ENCODE measurements at regions not wholly inside any gene's neighbourhood (a gene's known extent, or its start where the extent isn't known, plus 50 kb on each side); places are given as distances from the start of the nearest gene placed in this dataset.
"Not testable (repeated sequence)": the region's sequence is repeated elsewhere in the genome, so short reads cannot be mapped to it uniquely, and the experiment has no call there.

DNA sequence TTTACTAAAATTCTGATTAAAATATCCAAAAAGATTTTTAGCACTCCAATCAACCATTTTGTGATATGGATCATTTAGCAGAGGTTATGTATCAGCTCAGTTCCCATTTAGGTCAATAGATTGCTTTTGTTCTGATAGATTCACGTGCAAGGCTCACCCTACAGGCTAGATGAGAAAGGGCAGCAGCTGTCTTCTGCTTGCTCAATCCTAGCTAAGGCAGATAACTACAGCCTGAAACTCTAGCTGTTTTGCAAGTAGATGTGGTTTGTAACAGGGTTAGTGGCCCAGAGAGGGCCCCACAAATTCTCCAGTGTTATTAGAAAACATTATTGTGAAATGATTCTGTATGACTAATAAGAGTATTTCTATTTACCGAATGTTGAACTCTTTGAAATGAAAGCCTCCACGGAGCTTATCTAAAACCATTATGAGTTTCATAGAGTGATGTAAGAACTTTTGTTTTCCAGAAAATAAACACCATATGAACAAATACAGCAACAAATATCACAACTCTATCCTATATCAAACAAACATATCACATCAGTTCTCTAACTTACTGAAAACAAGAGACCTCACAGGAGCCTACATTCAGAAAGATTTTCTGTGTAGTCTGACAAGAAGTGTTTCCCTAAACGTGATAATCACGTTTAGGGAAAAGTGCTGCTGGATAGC, 841.9 kb upstream of the ACO1 start:
- no peak for DNase-seq (ENCODE audit: low read depth in 1 of 2, low spot score in 1 of 2)

DNA sequence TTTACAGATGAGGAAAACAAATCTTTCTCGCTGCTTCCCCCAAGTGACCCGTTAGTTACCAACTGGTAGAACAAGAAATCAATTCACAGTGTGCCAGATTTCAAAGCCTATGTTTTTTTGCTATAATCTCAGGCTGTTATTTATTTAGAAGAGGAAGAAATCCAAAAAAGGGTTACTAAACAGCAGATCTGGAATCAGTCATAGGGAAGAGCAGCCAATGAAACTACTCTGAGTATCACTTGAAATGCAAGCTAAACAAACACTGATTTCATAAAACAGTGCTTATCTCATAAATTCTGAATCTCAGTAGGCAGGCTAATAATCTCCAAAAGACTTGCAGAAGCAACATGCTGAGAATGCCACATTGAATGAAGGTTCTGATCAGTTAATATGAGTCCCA, 829.5 kb upstream of the ACO1 start:
- no peak for DNase-seq (ENCODE audit: low read depth in 1 of 2, low spot score in 1 of 2)

DNA sequence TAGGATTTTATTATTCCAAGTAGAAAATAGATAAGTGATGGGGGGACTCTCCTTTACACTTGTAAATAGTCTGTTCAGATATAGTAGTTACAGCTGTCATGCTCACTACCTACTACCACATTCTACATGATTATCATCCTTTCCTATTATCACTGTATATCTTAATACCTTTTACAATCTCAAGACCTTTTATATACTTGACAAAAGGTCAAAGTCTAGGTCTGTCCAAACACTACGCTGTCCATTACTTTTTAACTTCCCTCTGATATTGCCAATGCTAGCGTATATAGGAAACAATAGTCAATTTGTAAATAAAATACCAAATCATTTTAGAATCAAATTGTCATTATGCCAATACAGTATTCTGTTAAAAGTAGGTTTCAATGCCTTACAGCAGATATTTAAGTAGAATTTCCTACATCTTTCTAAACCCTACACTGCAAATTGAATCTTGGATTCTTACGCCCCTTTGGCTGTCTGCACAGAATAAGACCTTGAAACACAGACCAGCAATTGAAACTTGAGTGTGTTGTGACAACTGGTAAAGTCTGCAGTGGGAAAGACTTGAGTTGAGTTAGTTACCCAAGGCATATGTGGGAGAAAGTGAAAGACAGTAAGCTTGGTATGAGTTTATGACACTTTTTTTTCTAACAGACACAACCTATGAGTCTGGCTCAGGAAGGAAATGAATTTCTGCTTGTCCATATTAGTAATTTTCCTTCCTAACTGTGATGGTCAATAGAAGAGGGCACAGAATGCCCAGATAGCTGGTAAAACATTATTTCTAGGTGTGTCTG, 827.6 kb upstream of the ACO1 start:
- no peak for DNase-seq (ENCODE audit: low read depth in 1 of 2, low spot score in 1 of 2)

DNA sequence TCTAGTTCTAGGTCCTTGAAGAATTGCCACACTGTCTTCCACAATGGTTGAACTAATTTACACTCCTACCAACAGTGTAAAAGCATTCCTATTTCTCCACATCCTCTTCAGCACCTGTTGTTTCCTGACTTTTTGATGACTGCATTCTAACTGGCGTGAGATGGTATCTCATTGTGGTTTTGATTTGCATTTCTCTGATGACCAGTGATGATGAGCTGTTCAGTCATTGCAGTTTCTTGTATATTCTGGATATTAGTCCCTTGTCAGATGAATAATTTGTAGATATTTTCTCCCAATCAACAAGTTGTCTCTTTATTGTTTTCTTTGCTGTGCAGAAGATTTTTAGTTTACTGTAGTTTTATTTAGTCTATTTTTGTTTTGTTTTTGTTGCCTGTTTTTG, 812.3 kb upstream of the ACO1 start:
- DNase-seq (ENCODE audit: low read depth in 1 of 2, low spot score in 1 of 2): not testable (repeated sequence)

DNA sequence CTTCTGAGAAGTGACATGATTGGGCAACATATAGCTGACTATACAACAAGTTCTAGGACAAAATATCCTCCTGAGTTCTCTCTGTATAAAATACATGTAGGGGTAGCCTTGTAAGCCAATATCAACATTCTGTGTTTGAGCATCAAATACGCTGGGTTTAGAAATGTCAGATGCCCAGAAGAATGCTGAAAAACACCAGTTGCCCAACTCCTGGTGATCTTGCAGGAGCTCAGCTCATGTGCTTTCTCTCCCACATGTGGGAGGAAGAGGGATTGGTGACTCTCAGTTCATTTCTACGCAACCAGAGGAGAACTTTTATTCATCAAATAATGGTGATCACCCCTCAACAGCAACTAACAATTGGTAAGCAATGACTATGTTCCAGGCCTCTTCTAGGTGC, 810.9 kb upstream of the ACO1 start:
- DNase-seq (ENCODE audit: low read depth in 1 of 2, low spot score in 1 of 2): no peak

DNA sequence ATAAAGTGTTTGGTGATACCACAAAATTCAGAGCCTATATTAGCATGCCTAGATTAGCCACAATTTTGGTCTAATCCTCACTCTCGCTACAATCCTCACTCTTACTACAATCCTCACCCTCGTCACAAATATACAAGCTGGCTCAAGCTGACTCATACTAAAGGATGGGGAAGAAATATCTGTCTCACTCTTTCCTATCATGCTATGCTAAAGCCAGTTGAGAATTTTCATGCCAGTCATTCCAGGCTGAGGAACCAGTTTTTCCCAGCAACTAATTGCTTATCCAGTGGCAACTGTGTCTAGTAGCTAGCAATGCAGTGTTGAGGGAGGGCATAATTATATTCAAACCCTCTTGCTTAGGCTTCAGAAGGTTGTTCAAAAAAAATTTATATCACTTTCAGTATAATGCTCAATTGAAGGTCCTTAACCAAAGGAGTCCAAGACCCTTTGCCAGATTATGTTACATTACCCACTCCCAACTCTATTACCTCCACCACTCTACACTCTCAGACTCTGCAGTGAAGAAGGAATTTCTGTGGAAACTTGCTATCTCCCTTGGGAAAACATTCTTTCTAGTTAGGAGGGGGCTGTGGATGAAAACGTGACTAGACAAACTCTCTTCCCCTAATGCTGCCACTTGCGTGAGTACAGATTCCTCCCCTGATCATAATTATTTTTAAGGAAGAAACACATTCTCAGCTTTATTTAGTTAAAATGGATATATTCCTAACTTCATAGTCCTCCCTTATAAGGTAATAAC, 810.3 kb upstream of the ACO1 start:
- DNase-seq (ENCODE audit: low read depth in 1 of 2, low spot score in 1 of 2): no peak

DNA sequence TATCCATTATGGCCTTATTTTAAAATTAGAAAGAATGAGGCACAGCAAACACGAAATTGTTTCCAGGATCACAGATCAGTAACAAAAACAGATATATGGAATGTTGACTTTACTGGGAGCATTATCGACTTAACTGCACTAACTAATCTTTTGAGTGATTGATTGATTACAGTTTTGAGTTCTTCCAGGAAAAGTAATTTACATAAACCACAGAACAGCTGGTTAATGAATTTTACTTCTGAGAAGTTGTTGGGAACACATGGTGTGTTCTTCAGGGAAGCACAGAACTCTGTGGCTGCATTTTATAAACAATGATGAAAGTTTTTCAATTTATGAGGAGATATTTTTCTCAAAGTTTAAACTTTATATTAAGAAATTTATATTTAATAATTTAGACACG, 802.4 kb upstream of the ACO1 start:
- no peak for DNase-seq (ENCODE audit: low read depth in 1 of 2, low spot score in 1 of 2)

DNA sequence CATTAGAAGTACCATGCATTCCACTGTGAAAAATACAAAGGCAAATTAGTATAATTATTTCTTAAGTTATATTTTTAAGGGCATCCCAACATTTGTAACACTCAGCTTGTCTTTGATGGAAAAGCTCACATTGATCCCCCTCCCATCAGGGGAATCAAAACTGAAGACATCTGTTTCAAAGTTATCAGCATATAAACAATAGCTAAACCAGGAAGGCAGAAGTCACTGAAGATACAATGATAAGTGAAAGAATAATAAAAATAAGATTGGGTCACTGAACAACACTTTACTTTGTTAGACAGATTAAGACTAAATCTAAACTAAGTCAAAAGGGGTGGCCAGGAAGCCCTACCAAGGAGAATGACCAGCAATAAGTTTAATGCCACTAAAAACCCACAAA, 801.9 kb upstream of the ACO1 start:
- DNase-seq (ENCODE audit: low read depth in 1 of 2, low spot score in 1 of 2): no peak

DNA sequence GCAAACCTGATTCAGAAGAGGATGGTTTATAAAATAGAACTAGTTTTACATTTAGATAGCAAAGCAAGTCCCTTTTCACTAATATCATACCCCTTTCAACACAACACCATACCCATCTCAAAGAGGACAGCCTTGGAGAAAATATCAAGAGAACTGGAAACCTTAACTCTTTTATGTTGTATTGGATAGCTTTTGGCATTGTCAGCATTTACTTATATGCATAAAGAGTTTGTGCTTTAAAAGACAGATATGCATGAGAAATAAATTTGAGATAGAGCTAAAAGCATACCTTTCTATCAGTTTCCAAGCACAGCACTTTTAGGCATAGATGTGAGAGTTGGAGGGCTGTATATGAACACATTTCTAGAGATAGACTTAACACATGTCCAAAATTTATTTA, 799.3 kb upstream of the ACO1 start:
- no peak for DNase-seq (ENCODE audit: low read depth in 1 of 2, low spot score in 1 of 2)

DNA sequence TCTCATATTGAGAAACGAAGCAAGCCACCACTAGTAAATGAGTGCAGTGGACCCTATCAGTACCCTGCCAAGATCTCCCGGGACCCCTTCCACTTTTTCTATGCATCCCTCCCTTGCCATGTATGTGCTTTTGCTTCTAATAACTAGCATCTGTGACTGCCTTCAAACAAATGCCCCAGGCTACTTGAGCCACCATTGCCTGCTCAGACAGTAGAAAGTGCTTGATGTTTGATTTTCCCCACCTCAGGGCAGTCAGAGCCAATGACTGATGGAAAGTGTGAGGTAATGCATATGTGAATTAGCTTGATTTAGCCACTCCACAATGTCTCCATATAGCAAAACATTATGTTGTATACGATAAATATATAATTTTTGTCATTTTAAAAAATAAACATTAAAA, 797.3 kb upstream of the ACO1 start:
- no peak for DNase-seq (ENCODE audit: low read depth in 1 of 2, low spot score in 1 of 2)

DNA sequence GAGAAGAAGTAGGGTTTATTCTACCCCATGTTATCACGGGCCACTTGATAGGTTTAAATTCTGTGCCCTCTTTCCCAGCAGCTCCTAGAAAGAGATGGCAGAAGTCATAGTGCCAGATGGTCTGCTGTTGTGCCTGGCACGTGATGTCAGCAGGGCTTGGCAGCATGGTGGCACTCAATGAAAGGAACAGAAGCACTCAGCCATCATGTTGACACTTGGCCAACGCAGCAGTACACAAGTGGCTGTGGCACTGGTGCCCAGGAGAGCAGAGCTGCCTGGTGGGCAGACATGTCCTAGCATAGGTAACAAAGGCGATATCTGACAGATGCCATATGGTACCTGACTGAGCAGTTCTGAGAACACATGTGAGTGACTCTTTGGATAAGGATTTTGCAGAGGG, 796.4 kb upstream of the ACO1 start:
- no peak for DNase-seq (ENCODE audit: low read depth in 1 of 2, low spot score in 1 of 2)

DNA sequence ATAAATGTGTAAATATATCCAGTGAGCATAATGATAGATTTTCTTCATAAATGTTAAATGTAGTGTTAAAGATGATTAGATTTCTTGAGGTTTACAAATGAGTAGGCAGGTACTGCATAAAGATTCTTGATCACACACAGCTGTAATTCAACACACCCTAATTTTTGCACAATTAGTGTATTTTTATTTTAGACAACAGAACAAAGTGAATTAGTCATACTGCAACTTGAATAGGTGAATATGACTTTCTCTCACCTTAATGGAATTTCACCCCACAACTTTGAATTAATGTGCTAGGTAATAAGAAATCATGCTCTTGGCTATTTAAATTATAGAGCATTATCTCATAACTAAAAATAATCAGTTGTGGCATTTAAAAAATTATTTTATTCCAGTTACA, 795.7 kb upstream of the ACO1 start:
- no peak for DNase-seq (ENCODE audit: low read depth in 1 of 2, low spot score in 1 of 2)

DNA sequence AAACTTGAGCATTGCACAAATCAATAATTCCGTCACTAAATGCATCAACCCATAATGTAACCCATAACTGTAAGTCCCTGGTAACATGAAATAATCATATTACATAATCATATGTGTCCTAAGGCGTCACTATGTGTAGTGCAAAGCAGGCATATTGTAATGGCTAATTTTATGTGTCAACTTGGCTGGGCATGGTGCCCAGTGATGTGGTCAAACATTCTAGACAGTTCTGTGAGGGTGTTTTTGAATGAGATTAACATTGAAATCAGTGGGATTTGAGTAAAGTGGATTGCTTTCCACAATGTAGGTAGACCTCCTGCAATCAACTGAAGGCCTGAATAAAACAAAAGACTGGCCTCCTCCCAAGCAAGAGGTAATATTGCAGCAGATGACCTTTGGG, 794.4 kb upstream of the ACO1 start:
- no peak for DNase-seq (ENCODE audit: low read depth in 1 of 2, low spot score in 1 of 2)

DNA sequence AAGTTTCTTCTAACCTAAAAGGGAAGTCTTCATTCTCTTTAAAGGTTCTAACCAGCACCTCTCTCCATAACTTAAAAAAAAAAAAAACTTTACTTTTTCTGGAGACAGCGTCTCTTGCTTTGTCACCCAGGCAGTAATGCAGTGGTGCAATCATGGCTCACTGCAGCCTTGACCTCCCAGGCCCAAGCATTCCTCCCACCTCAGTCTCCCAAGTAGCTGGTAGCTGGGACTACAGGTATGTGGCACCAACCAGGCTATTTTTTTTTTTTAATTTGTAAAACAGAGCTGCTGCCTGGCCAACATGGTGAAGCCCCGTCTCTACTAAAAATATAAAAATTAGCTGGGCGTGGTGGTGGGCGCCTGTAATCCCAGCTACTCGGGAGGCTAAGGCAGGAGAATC, 787.4 kb upstream of the ACO1 start:
- DNase-seq (ENCODE audit: low read depth in 1 of 2, low spot score in 1 of 2): not testable (repeated sequence)

DNA sequence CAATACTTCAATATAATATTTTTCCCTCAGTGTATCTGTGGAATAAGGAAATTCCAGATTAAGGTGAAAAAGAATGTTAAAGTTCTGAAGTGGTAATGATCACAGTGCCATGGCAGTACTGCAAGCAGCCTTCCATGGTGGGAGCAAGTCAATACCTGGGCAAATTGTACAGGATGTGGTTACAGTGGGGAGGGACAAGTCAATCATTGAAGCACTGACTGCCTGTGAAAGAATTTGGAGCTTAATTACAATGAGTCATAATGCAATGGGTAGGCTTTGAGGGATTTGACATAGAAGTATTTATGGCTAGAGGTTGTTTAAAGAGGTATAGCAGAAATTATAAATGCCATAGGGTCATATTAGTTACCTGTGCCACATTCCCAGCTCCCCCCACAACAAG, 786.5 kb upstream of the ACO1 start:
- DNase-seq (ENCODE audit: low read depth in 1 of 2, low spot score in 1 of 2): no peak

DNA sequence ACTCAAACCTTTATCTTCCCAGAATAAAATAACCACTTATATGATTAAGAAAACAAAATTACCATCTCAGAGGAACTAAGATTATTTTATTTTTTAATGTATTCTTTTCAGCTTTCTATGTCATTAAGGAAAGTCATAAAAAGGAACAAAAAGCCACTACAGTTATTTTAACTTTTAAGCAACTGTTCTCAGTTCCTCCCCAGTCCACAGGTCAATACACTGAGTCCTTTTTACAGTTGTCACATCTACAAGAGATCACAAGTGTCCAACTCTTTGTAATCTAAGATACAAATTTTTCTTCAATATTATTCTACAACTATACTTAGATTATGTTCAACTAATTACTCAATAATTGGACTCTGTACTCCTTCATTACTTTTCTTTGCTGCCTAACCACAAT, 782.8 kb upstream of the ACO1 start:
- DNase-seq (ENCODE audit: low read depth in 1 of 2, low spot score in 1 of 2): no peak

DNA sequence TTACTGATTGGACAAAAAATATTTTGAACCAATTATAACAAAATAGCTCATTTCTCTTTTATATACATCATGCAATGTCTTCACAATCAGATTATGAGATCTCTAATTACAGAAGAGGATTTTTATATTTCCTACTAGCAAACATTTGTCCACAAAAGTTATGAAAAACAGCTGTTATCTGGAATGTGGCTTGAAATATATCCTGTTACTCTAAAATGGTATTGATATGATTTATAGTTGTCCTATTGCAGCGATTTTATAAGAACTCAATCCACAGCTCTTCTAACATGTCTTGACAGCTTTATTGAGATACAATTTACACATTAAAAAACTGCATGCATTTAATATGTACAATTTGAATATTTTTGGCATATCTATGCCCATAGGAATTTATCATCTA, 779.9 kb upstream of the ACO1 start:
- DNase-seq (ENCODE audit: low read depth in 1 of 2, low spot score in 1 of 2): no peak

DNA sequence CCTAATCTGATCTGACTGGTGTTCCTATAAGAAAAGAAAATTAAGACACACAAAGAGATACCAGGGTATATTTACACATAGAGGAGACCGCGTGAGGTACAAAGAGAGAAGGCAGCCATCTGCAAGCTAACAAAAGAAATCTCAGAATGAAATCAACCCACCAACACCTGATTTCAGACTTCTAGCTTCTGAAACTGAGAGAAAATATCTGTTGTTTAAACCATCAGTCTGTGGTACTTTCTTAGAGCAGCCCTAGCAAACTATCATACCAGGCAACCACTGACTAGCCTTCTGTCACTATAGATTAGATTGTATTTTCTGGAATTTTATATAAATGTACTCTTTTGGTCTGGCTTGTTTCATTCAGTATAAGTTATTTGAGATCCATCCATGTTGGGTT, 779.3 kb upstream of the ACO1 start:
- DNase-seq (ENCODE audit: low read depth in 1 of 2, low spot score in 1 of 2): no peak

DNA sequence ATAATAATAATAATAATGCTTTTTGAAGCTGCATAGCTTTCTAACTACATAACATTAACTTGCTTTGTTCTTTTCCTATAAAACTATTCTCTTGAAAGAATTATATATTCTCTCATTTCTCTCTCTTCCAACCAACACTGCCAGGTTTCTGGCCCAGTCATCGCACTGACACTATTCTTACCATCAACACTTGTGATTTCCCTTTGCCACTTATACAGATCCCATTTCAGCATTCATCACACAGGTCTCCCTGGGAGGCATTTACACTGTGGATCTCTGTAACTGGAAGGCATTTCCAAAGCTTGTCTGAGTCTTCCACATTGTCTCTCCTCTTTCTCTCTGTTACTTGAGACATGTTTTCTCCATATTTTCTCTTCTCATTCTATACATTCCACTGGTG, 777.8 kb upstream of the ACO1 start:
- no peak for DNase-seq (ENCODE audit: low read depth in 1 of 2, low spot score in 1 of 2)

DNA sequence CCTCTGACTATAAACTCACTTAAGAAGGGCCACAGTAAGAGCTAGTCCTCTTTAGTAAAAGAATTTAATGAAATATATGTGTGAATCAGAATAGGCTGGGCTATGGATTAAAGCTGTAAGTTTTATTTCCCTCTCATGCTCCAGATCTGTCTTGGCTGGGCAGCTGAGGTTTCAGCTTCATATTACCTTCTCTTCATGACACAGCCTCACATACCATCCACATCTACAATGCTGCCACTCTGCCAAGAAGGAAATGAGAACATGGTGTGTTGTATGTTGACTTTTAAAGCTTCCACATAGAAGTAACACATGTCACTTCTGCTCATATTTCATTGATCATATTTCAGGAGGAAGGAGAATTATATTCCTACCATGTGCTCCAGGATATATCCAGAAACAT, 776.0 kb upstream of the ACO1 start:
- DNase-seq (ENCODE audit: low read depth in 1 of 2, low spot score in 1 of 2): no peak

DNA sequence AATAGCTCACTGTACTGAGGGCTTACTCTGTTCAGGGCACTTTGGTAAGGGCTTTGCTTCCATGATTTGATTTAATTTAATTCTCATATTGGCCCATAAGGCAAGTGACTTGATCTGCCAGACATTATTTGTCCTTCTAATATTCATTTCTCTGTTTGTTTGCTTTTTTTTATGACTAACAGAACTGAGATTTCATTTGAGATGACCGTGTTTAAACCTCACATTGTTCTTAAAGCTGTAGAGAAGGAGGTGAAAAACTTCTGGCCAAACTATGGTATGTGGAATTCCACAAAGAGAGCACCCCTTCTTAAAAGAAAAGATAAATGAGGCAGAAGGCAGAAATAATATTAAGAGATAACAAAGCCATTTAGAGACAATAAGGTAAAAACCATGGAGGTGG, 775.6 kb upstream of the ACO1 start:
- no peak for DNase-seq (ENCODE audit: low read depth in 1 of 2, low spot score in 1 of 2)

DNA sequence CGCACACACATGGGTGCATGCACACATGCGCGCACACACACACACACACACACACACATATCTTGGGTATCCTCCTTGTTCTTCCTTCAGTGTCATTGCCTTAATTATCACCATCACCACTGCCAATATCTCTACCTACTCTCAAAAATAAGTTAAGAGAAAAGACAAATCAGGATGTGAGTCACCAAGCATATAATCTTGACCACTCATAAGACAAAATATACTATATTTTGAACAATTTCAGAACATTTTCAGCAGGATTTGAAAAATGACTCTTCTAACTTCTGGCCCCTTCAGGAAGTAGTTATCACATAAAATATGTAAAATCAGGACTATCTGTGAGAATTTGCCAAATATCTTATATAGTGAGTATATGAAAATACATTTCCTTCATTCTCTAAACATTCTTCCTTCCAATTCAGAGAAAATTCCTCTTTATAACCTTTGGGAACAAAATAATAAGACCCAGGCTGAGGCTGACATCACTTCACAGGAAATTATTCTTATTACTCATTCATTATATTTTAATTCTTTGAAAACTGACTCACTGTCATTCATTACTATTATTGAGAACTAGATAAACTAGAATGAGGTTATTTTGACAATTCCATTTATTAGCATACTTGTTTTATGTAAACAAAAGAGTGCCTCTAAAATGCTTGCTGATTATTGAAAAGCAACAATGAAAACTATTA, 772.0 kb upstream of the ACO1 start:
- no peak for DNase-seq (ENCODE audit: low read depth in 1 of 2, low spot score in 1 of 2)

Data from stimulated activated CD4-positive, alpha-beta T cell treated with anti-CD3 and anti-CD28 coated beads, Interleukin-15, amount 100 ng/mL, for 1 hour (primary cell).